ENCODE measurements at regions not wholly inside any gene's neighbourhood (a gene's known extent, or its start where the extent isn't known, plus 50 kb on each side); places are given as distances from the start of the nearest gene placed in this dataset.
A peak's percentile ranks its signal among the peaks of the same experiment; 100 is the strongest.
"Not testable (repeated sequence)": the region's sequence is repeated elsewhere in the genome, so short reads cannot be mapped to it uniquely, and the experiment has no call there.

- no peak for FAIRE-seq
Observed at GRCh38 chr13:80900561-80900960, 559.6 kb upstream of the SPRY2 start.

- FAIRE-seq = not testable (repeated sequence)
Observed at GRCh38 chr13:80897641-80898040, 556.7 kb upstream of the SPRY2 start.

GRCh38 chr13:80894917-80895316, 554.0 kb upstream of the SPRY2 start:
- no peak for FAIRE-seq

- FAIRE-seq = peak; percentile 34
Observed at GRCh38 chr13:80889829-80890228, 548.9 kb upstream of the SPRY2 start.

GRCh38 chr13:80888390-80888789, 547.5 kb upstream of the SPRY2 start:
- no peak for FAIRE-seq

GRCh38 chr13:80884056-80884785, 543.3 kb upstream of the SPRY2 start:
- no peak for FAIRE-seq

GRCh38 chr13:80883545-80883944, 542.6 kb upstream of the SPRY2 start:
- no peak for FAIRE-seq

- FAIRE-seq = peak; percentile 3
Observed at GRCh38 chr13:80881942-80882445, 541.1 kb upstream of the SPRY2 start.

- no peak for FAIRE-seq
Observed at GRCh38 chr13:80881495-80881894, 540.6 kb upstream of the SPRY2 start.

GRCh38 chr13:80881034-80881433, 540.1 kb upstream of the SPRY2 start:
- no peak for FAIRE-seq

GRCh38 chr13:80877944-80878241, 537.0 kb upstream of the SPRY2 start:
- FAIRE-seq = no peak

GRCh38 chr13:80877209-80877943, 536.5 kb upstream of the SPRY2 start:
- FAIRE-seq = peak; percentile 54

GRCh38 chr13:80873589-80873988, 532.7 kb upstream of the SPRY2 start:
- no peak for FAIRE-seq

- peak; percentile 23 for FAIRE-seq
Observed at GRCh38 chr13:80871971-80872370, 531.0 kb upstream of the SPRY2 start.

- FAIRE-seq = no peak
Observed at GRCh38 chr13:80871481-80871880, 530.6 kb upstream of the SPRY2 start.

- FAIRE-seq = no peak
Observed at GRCh38 chr13:80870186-80870585, 529.3 kb upstream of the SPRY2 start.

GRCh38 chr13:80866921-80867320, 526.0 kb upstream of the SPRY2 start:
- FAIRE-seq = no peak

- no peak for FAIRE-seq
Observed at GRCh38 chr13:80865329-80865728, 524.4 kb upstream of the SPRY2 start.

GRCh38 chr13:80862456-80862855, 521.5 kb upstream of the SPRY2 start:
- no peak for FAIRE-seq

- FAIRE-seq = no peak
Observed at GRCh38 chr13:80860845-80861244, 519.9 kb upstream of the SPRY2 start.

GRCh38 chr13:80858131-80858530, 517.2 kb upstream of the SPRY2 start:
- no peak for FAIRE-seq

GRCh38 chr13:80857321-80857720, 516.4 kb upstream of the SPRY2 start:
- no peak for FAIRE-seq

- no peak for FAIRE-seq
Observed at GRCh38 chr13:80850771-80851170, 509.8 kb upstream of the SPRY2 start.

- no peak for FAIRE-seq
Observed at GRCh38 chr13:80844164-80844563, 503.2 kb upstream of the SPRY2 start.

- no peak for FAIRE-seq
Observed at GRCh38 chr13:80841414-80841813, 500.5 kb upstream of the SPRY2 start.
